GM21390 (cell line): ENCODE measurements at regions not wholly inside any gene's neighbourhood (a gene's known extent, or its start where the extent isn't known, plus 50 kb on each side); places are given as distances from the start of the nearest gene placed in this dataset.

ENCODE experiments used
- ATAC-seq: cut with Tn5 transposase; IDR thresholded peaks from one replicate; pipeline ENCODE4 v1.9.1; 2021; ENCODE audit not compliant: unreplicated experiment

GRCh38 chr4:100569196-100569595 is 51.4 kb upstream of the EMCN start:
- peak; percentile 66 for ATAC-seq
